Body of pancreas (tissue), 4 donors: ENCODE measurements at regions not wholly inside any gene's neighbourhood (a gene's known extent, or its start where the extent isn't known, plus 50 kb on each side); places are given as distances from the start of the nearest gene placed in this dataset.

ENCODE experiments used
- ATAC-seq: fragments of 150-250 bp; one replicate; pipeline ENCODE4 v1.9.1; 2016
- DNase-seq, 4 donors: peaks; one replicate each; pipeline ENCODE4 v3.0.0-alpha.2; 2019
- H3K27ac ChIP-seq, 4 donors: fragments of 200-600 bp; sonication (generic); 1 replicate in 3 of 4; 2 replicates in 1 of 4; pipeline versions ENCODE4 v1.5.1 to v1.6.1; 2016 to 2019; ENCODE audit warnings: mild to moderate bottlenecking in 1 of 4, mixed read lengths in 1 of 4, moderate library complexity in 1 of 4
- H3K27me3 ChIP-seq, 2 donors: fragments of 200-600 bp; sonication (generic); one replicate each; pipeline ENCODE4 v1.6.0; 2016; ENCODE audit warnings: mild to moderate bottlenecking in 1 of 2
- H3K36me3 ChIP-seq, 2 donors: fragments of 200-600 bp; sonication (generic); replicated peaks in 1 of 2; 2 replicates each; pipeline ENCODE4 v1.5.1; 2016; ENCODE audit warnings: low read depth in 2 of 2; ENCODE audit not compliant: insufficient read depth in 1 of 2
- H3K4me1 ChIP-seq: fragments of 200-600 bp; sonication (generic); one replicate; pipeline ENCODE4 v1.6.0; 2016
- H3K4me3 ChIP-seq, 2 donors: fragments of 200-600 bp; sonication (generic); 1 replicate in 1 of 2; 2 replicates in 1 of 2; pipeline ENCODE4 v1.5.1; 2016 to 2019
- H3K9me3 ChIP-seq, 3 donors: fragments of 200-600 bp; sonication (generic); 1 replicate in 2 of 3; 2 replicates in 1 of 3; pipeline ENCODE4 v1.5.1; 2016
- CTCF ChIP-seq, 7 experiments: fragments of 450-650 bp in 4 of 7; fragments of 200-600 bp in 3 of 7; sonication (generic) in 3 of 7; IDR thresholded peaks; one replicate each; pipeline ENCODE4 v1.5.1; 2016 to 2019; ENCODE audit warnings: antibody characterized with exemption in 7 of 7
- POLR2A ChIP-seq, 3 donors: fragments of 450-650 bp; IDR thresholded peaks; one replicate each; pipeline ENCODE4 v1.6.1; 2016; ENCODE audit warnings: antibody characterized with exemption in 3 of 3, mild to moderate bottlenecking in 2 of 3
- WGBS, 2 donors: methylation state at CpG; one replicate each; pipeline ENCODE4 v1.1.5; 2017; 5-methylcytosine and 5-hydroxymethylcytosine counted together
- intact Hi-C: fragments of 100-400 bp; cut with DNase I; formaldehyde crosslinking; loops from one replicate; pipeline ENCODE4 v1.15.1; 2023

- Histone ChIP-seq H3K9me3 (no peaks in the 10 kb centered on the region), H3K36me3 (no peaks in the 10 kb centered on the region), H3K4me1 (peaks cover 24% of the 10 kb centered on the region), H3K27ac (no peak overlapping the region), H3K27me3 (no peaks in the 10 kb centered on the region), H3K4me3 (no peak overlapping the region)
- no peak for ATAC-seq
- no peak for DNase-seq
- intact Hi-C loops = no loop called here
- 92 to 97% methylated on average over 6 to 11 of the region's 11 CpGs for WGBS, 2 donors
- TF ChIP-seq CTCF (IDR thresholded peaks at IDR 0.05) (no peak), POLR2A (IDR thresholded peaks at IDR 0.05) (no peak)
Observed at GRCh38 chr7:155920068-155920461, 107.8 kb upstream of the SHH start.

- DNase-seq = no peak
- H3K9me3 ChIP-seq = no peaks in the 10 kb centered on the region
- intact Hi-C loops = no loop called here
- H3K36me3 ChIP-seq = no peaks in the 10 kb centered on the region
- no peak for ATAC-seq
- no peak overlapping the region for H3K4me3 ChIP-seq
- H3K27me3 ChIP-seq = no peaks in the 10 kb centered on the region
- peaks cover 24% of the 10 kb centered on the region for H3K4me1 ChIP-seq
- 82 to 100% methylated on average over 1 to 12 of the region's 13 CpGs for WGBS, 2 donors
- H3K27ac ChIP-seq = peak overlapping the region in 1 of 4 donors; percentile 39
- TF ChIP-seq CTCF (IDR thresholded peaks at IDR 0.05) = no peak
- TF ChIP-seq POLR2A (IDR thresholded peaks at IDR 0.05) = no peak
Observed at GRCh38 chr7:155919391-155920067, 107.3 kb upstream of the SHH start.

GRCh38 chr7:155918720-155919390 is 106.6 kb upstream of the SHH start:
- Histone ChIP-seq H3K4me3 (no peak overlapping the region), H3K4me1 (peaks cover 24% of the 10 kb centered on the region), H3K27me3 (no peaks in the 10 kb centered on the region), H3K9me3 (no peaks in the 10 kb centered on the region), H3K36me3 (no peaks in the 10 kb centered on the region), H3K27ac (peak overlapping the region in 1 of 4 donors; percentile 39)
- no peak for TF ChIP-seq CTCF (IDR thresholded peaks at IDR 0.05)
- TF ChIP-seq POLR2A (IDR thresholded peaks at IDR 0.05) = no peak
- DNase-seq (peak; percentile 72 to 80 (median 76)), ATAC-seq (peak; percentile 82)
- intact Hi-C loops = no loop called here
- WGBS, 2 donors = 25 to 26% methylated on average over 10 to 14 of the region's 14 CpGs

- no peak for TF ChIP-seq CTCF (IDR thresholded peaks at IDR 0.05)
- no peak for TF ChIP-seq POLR2A (IDR thresholded peaks at IDR 0.05)
- H3K36me3 ChIP-seq = no peaks in the 10 kb centered on the region
- H3K27me3 ChIP-seq = no peaks in the 10 kb centered on the region
- H3K9me3 ChIP-seq = no peaks in the 10 kb centered on the region
- intact Hi-C loops = no loop called here
- ATAC-seq (no peak), DNase-seq (no peak)
- no peak overlapping the region for H3K27ac ChIP-seq
- 49 to 56% methylated on average over 8 to 9 of the region's 9 CpGs for WGBS, 2 donors
- peaks cover 24% of the 10 kb centered on the region for H3K4me1 ChIP-seq
- H3K4me3 ChIP-seq = no peak overlapping the region
Observed at GRCh38 chr7:155917836-155918430, 105.7 kb upstream of the SHH start.
